ENCODE measurements at regions not wholly inside any gene's neighbourhood (a gene's known extent, or its start where the extent isn't known, plus 50 kb on each side); places are given as distances from the start of the nearest gene placed in this dataset.

GRCh38 chr1:186775881-186776560 lies 52.7 kb upstream of the PLA2G4A start:
- ATAC-seq (ENCODE audit: low FRiP score) (no peak), DNase-seq (ENCODE audit: low spot score) (no peak)
- no peak for TF ChIP-seq CTCF (IDR thresholded peaks at IDR 0.05)

GRCh38 chr1:186775036-186775435 lies 53.7 kb upstream of the PLA2G4A start:
- TF ChIP-seq CTCF (IDR thresholded peaks at IDR 0.05) = no peak
- ATAC-seq (ENCODE audit: low FRiP score) (no peak), DNase-seq (ENCODE audit: low spot score) (no peak)

GRCh38 chr1:186772228-186772627 lies 56.5 kb upstream of the PLA2G4A start:
- no peak for TF ChIP-seq CTCF (IDR thresholded peaks at IDR 0.05)
- ATAC-seq (ENCODE audit: low FRiP score) = no peak
- DNase-seq (ENCODE audit: low spot score) = no peak

GRCh38 chr1:186770421-186770820 lies 58.3 kb upstream of the PLA2G4A start:
- no peak for ATAC-seq (ENCODE audit: low FRiP score)
- TF ChIP-seq CTCF (IDR thresholded peaks at IDR 0.05) = no peak
- DNase-seq (ENCODE audit: low spot score) = no peak

GRCh38 chr1:186768906-186769305 lies 59.8 kb upstream of the PLA2G4A start:
- DNase-seq (ENCODE audit: low spot score) (no peak), ATAC-seq (ENCODE audit: low FRiP score) (no peak)
- TF ChIP-seq CTCF (IDR thresholded peaks at IDR 0.05) = no peak

GRCh38 chr1:186765446-186765845 lies 63.3 kb upstream of the PLA2G4A start:
- no peak for TF ChIP-seq CTCF (IDR thresholded peaks at IDR 0.05)
- ATAC-seq (ENCODE audit: low FRiP score) (no peak), DNase-seq (ENCODE audit: low spot score) (no peak)

GRCh38 chr1:186763107-186763506 lies 65.6 kb upstream of the PLA2G4A start:
- DNase-seq (ENCODE audit: low spot score) (no peak), ATAC-seq (ENCODE audit: low FRiP score) (no peak)
- TF ChIP-seq CTCF (IDR thresholded peaks at IDR 0.05) = no peak

Measured in omental fat pad (tissue), 3 donors.